ENCODE measurements at regions not wholly inside any gene's neighbourhood (a gene's known extent, or its start where the extent isn't known, plus 50 kb on each side); places are given as distances from the start of the nearest gene placed in this dataset.
"Not testable (repeated sequence)": the region's sequence is repeated elsewhere in the genome, so short reads cannot be mapped to it uniquely, and the experiment has no call there.

DNA sequence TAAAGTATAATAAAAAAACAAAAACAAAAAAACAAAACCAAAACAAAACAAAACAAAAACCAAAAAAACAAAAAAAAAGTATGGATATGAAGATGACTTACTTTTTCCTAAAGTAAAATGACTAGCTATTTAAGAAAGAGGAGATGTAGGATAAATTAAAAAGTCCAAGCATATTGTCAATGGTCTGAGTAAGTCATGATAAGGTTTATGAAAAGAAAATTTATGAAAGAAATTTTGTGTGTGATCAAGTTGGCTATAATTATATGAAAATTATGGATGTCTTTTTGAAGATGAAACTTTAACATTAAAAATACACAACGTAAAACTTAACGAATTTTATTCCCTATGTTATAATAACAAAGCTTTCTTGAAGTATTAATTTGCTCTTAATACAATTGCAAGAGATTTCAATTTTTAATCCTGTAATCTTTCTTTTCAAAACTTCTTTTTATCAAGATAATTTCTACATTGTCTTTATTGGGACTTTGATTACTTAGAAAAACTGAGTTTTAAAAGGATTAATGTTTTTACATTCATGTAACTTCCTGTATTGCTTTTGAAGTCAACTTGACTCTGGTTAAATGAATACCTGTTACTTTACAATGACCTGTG, 200.9 kb upstream of the IVNS1ABP start:
- CTCF ChIA-PET: no interaction called here
- peaks cover 14% of the 10 kb centered on the region for H3K9me3 Mint-ChIP-seq
- no peaks in the 10 kb centered on the region for H3K4me1 Mint-ChIP-seq
- no peak overlapping the region for H3K4me3 Mint-ChIP-seq
- peaks cover 3% of the 10 kb centered on the region for H3K36me3 Mint-ChIP-seq
- DNase-seq: no peak
- H3K27ac Mint-ChIP-seq: no peak overlapping the region
- no peaks in the 10 kb centered on the region for H3K27me3 Mint-ChIP-seq

DNA sequence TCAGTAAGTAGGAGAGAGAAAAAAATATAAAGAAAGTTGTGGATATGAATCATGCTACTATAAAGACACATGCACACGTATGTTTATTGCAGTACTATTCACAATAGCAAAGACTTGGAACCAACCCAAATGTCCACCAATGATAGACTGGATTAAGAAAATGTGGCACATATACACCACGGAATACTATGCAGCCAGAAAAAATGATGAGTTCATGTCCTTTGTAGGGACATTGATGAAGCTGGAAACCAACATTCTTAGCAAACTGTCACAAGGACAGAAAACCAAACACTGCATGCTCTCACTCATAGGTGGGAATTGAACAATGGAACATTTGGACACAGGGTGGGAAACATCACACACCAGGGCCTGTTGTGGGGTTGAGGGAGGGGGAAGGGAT, 200.3 kb upstream of the IVNS1ABP start:
- H3K27me3 Mint-ChIP-seq, H3K4me3 Mint-ChIP-seq, H3K4me1 Mint-ChIP-seq, CTCF ChIA-PET, H3K36me3 Mint-ChIP-seq, DNase-seq, H3K27ac Mint-ChIP-seq: not testable (repeated sequence)
- peaks cover 14% of the 10 kb centered on the region for H3K9me3 Mint-ChIP-seq

DNA sequence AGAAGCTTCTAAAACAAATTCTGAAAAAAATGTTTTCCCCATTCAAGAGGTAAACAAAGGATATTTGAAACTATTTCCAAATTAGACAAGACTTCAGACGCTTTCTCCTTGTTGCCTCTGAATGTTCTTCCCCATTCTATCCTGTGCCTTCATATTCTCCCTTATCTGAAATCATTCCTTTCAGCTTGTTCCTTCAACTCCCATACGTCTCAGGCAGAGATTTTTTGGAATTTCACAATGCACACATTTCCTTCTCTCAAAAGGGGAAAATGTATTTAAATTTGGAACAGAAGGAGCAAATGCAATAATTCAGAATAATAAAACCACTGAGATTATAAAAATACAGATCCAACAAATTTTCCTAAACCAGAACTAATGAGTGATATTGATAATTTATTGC, 198.7 kb upstream of the IVNS1ABP start:
- Mint-ChIP-seq H3K36me3 (peaks cover 3% of the 10 kb centered on the region), H3K27me3 (no peaks in the 10 kb centered on the region), H3K4me3 (no peak overlapping the region), H3K9me3 (peaks cover 12% of the 10 kb centered on the region), H3K27ac (no peak overlapping the region), H3K4me1 (no peaks in the 10 kb centered on the region)
- DNase-seq: no peak
- CTCF ChIA-PET: interaction anchor here (1.4 kb wide), 1 partner anchor 76 kb away, joined by 3 read pairs; no protein-coding TSS in a partner anchor

DNA sequence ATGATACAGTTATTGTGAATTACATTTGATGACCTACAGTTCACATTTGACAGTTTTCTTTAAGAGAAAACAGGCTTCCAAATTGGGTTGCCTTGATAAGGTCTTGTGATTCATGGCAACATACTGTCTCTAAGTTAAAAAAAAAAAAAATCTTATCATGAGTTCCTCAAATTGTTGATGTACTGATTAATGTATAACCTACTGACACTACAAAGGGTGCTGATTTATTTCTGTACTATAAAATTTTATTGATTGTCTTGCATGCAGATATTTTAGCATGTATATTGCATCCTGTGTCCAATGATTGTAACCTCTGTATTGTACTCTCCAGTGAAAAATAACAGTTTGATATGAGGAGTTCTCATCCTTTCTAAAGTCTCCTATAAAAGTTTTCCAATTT, 197.3 kb upstream of the IVNS1ABP start:
- no peak overlapping the region for H3K4me3 Mint-ChIP-seq
- H3K36me3 Mint-ChIP-seq: peaks cover 3% of the 10 kb centered on the region
- no peak for DNase-seq
- no peaks in the 10 kb centered on the region for H3K27me3 Mint-ChIP-seq
- H3K4me1 Mint-ChIP-seq: no peaks in the 10 kb centered on the region
- no peak overlapping the region for H3K27ac Mint-ChIP-seq
- CTCF ChIA-PET: interaction anchor here (0.8 kb wide), 1 partner anchor 137 kb away, joined by 3 read pairs; no protein-coding TSS in a partner anchor
- H3K9me3 Mint-ChIP-seq: peaks cover 12% of the 10 kb centered on the region

DNA sequence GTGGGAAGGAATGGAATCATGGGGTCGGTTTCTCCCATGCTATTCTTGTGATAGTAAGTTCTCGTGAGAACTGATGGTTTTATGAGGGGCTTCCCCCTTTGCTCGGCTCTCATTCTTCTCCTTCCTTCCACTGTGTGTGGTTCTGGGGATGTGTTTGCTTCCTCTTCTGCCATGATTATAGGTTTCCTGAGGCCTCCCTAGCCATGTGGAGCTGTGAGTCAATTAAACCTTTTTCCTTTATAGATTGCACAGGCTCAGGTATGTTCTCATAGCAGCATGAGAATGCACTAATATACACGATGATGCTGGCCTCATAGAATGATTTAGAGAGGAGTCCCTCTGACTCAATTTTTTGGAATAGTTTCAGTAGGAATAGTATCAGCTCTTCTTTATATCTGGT, 195.4 kb upstream of the IVNS1ABP start:
- DNase-seq: no peak
- Mint-ChIP-seq H3K9me3 (peaks cover 9% of the 10 kb centered on the region), H3K36me3 (peaks cover 3% of the 10 kb centered on the region), H3K4me1 (no peaks in the 10 kb centered on the region), H3K4me3 (no peak overlapping the region), H3K27me3 (no peaks in the 10 kb centered on the region), H3K27ac (no peak overlapping the region)
- CTCF ChIA-PET: no interaction called here

DNA sequence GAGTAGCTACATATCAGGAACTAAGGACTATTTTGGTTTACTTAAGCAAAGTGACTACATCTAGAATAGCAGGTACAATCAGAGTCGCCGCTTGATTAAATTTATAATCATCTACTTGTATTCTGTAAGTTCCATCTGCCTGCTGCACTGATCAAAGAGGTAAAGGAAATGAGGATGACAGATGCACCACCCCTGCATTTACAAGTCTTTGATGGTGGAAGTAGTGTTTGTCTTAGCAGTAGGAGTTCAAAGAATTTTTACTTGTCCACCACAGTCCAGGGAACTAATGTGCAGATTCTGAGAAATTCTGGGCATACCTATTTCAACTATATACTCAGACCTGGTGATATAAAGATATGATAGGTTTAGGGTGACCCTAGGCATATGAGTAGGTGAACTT, 184.1 kb upstream of the IVNS1ABP start:
- CTCF ChIA-PET: no interaction called here
- Mint-ChIP-seq H3K36me3 (no peaks in the 10 kb centered on the region), H3K4me3 (no peak overlapping the region), H3K27me3 (peaks cover 2% of the 10 kb centered on the region), H3K9me3 (no peaks in the 10 kb centered on the region), H3K27ac (no peak overlapping the region), H3K4me1 (no peaks in the 10 kb centered on the region)
- no peak for DNase-seq

DNA sequence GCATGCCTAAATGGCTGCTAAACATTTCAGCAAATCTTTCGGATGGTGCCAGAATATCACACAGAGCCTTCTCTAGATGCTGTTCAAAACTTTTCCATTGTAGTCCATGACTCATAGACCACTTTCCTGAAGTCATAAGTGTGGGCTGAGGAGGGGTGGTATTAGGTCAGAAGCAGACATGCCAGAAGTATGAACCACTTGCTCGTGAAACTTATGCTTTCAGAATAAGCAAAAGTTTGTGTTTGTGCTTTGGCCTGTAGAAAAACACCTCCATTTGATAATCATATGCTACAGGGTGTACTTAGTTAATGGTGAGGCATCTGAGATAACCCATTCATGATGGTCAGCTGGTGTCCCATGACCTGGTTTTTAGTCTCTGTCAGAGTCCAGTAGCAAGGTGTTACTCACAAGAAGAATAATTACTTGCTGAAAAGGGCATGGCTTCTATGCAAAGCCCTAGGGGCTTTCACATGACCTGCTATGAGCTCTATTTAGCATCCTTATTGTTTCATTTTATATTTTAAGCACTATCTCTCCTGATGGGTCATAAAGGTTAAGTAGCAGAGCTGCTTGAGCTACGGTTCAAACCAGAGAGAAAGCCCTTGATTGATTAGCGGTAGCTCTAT, 183.1 kb upstream of the IVNS1ABP start:
- H3K36me3 Mint-ChIP-seq: no peaks in the 10 kb centered on the region
- H3K4me1 Mint-ChIP-seq: no peaks in the 10 kb centered on the region
- DNase-seq: no peak
- H3K4me3 Mint-ChIP-seq: no peak overlapping the region
- H3K27me3 Mint-ChIP-seq: peaks cover 7% of the 10 kb centered on the region
- H3K9me3 Mint-ChIP-seq: no peaks in the 10 kb centered on the region
- H3K27ac Mint-ChIP-seq: no peak overlapping the region
- CTCF ChIA-PET: no interaction called here

DNA sequence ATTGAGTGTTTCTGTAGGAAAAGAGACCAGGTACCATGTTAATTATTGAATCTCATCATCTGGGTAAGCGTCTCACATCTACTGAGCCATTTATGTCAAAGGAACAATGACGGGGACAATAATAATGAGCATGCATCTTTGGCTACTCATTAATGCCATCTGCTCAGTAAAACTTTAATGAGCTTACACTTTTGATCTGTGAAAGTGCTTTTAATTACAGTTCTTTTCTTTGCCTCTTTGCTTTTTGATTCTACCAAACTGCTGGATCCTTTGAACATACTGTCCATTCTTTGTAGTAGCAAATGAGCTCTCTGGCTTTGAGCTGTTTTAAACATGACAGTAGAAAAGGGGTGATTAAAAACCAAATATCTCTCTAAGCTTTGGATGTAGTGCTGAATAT, 181.2 kb upstream of the IVNS1ABP start:
- peaks cover 7% of the 10 kb centered on the region for H3K27me3 Mint-ChIP-seq
- H3K4me1 Mint-ChIP-seq: no peaks in the 10 kb centered on the region
- CTCF ChIA-PET: no interaction called here
- H3K36me3 Mint-ChIP-seq: no peaks in the 10 kb centered on the region
- no peak for DNase-seq
- H3K9me3 Mint-ChIP-seq: no peaks in the 10 kb centered on the region
- H3K27ac Mint-ChIP-seq: no peak overlapping the region
- no peak overlapping the region for H3K4me3 Mint-ChIP-seq

DNA sequence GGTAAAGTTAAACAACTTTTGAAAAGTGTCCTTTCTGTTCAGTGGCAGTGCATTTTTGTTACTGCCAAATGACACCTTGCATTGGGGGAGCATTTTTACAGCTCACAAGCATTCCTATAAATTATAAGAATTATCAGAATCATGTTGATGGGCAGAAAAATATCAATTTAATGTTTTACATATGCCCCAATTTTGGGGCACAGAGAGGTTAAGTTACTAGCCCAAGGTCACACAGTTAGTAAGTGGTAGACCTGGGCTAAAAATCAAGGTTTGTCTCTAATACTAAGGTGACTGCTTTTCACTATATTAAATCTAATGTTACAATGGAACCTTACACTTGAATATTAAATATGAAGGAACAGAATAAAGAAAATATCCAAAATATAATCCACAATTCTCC, 180.1 kb upstream of the IVNS1ABP start:
- Mint-ChIP-seq H3K4me1 (no peaks in the 10 kb centered on the region), H3K9me3 (no peaks in the 10 kb centered on the region), H3K27me3 (peaks cover 7% of the 10 kb centered on the region), H3K36me3 (no peaks in the 10 kb centered on the region), H3K27ac (no peak overlapping the region), H3K4me3 (no peak overlapping the region)
- CTCF ChIA-PET: no interaction called here
- DNase-seq: no peak

DNA sequence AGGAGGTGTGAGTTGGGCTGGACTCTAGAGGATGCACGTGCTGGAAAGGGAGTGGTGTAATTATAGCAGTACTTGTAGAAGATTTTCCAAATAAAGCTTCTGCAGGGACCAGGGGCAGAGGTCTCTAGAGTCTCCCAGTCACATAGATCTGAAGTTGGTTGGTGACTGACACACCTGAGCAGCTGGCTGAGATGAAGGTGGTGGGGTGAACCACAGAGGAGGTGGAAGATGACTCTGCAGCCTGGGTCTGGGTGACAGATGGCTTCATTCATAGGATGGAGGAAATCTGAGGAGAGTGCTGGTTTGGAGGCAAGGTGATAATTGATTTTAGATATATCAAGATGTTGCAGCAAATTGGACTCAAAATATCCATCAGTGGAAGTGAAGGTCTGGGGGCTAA, 178.9 kb upstream of the IVNS1ABP start:
- no peaks in the 10 kb centered on the region for H3K36me3 Mint-ChIP-seq
- peaks cover under 1% of the 10 kb centered on the region for H3K4me1 Mint-ChIP-seq
- no peak overlapping the region for H3K27ac Mint-ChIP-seq
- no peaks in the 10 kb centered on the region for H3K9me3 Mint-ChIP-seq
- no peak for DNase-seq
- peaks cover 7% of the 10 kb centered on the region for H3K27me3 Mint-ChIP-seq
- CTCF ChIA-PET: no interaction called here
- no peak overlapping the region for H3K4me3 Mint-ChIP-seq

DNA sequence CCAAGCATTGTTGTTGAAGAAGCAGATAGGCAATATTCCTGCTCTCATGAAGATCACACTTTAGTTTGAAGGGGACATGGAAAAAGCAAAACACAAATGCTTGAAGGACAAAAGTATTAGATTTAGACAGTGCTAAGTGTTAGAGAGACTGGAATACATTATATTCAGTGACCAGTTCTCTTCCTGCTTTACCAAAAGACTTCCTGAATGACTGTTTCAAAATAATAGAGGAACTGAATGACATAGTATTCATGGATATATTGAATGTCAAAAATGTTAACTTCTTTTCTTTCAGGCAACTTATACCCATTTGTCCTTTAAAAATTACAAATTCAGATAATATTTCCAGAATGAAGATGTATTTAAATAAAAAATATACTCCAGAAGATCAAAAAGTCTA, 178.0 kb upstream of the IVNS1ABP start:
- Mint-ChIP-seq H3K9me3 (no peaks in the 10 kb centered on the region), H3K27me3 (peaks cover 7% of the 10 kb centered on the region), H3K36me3 (no peaks in the 10 kb centered on the region), H3K4me1 (peaks cover 3% of the 10 kb centered on the region), H3K27ac (no peak overlapping the region), H3K4me3 (no peak overlapping the region)
- CTCF ChIA-PET: no interaction called here
- no peak for DNase-seq

DNA sequence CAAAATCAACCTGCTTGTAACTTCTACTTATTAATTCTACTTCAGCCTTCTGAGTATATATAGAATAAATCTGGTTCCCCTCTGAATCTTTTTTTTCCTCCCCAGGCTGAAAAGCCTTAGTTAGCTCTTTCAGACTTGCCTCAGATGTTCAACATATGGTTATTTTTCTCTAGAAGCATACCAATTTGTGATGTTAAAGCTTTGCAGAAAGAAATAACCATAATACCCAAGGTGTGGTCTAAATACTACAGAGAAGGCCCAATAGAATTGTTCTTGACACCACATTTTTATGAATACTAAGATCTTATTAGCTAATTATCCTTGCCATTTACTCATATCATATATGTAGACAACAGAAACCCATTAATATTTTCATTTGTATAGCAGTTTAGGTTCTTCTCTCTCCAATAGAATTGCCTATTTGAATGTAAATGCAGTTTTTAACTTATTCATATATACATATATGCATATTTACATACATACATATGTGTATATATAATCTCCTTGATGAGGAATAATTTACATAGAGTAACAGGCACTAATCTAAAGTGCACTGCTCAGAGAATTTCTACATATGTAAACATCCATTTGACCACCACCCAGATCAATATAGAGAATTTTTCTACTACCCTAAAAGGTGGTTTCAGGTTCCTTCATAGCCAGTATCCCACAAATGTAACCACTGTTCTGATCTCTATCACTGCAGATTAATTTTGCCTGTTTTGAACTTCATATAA, 175.2 kb upstream of the IVNS1ABP start:
- H3K4me3 Mint-ChIP-seq: no peak overlapping the region
- no peaks in the 10 kb centered on the region for H3K9me3 Mint-ChIP-seq
- CTCF ChIA-PET: no interaction called here
- no peaks in the 10 kb centered on the region for H3K36me3 Mint-ChIP-seq
- peaks cover 3% of the 10 kb centered on the region for H3K4me1 Mint-ChIP-seq
- no peak for DNase-seq
- peaks cover 7% of the 10 kb centered on the region for H3K27me3 Mint-ChIP-seq
- no peak overlapping the region for H3K27ac Mint-ChIP-seq

DNA sequence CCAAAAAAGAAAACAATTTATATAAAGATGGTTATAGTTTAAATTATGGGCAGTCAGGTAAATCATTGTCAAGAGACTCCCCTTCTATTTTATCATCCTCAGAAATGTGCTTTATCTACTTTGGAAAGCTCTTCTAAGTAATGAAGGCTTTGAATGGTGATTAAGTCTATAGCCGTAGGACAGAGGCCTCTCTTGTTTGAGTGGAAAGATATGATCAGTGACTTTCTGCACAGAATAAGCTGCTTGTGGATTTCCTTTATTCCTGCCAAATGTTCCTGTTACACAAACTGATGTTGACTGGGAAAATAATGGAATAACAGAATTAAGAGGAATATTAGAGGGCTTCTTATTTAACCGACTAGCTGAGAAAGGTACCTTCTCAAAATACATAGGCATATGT, 174.6 kb upstream of the IVNS1ABP start:
- no peaks in the 10 kb centered on the region for H3K36me3 Mint-ChIP-seq
- no peak for DNase-seq
- no peak overlapping the region for H3K4me3 Mint-ChIP-seq
- peaks cover 3% of the 10 kb centered on the region for H3K4me1 Mint-ChIP-seq
- H3K9me3 Mint-ChIP-seq: no peaks in the 10 kb centered on the region
- CTCF ChIA-PET: no interaction called here
- H3K27ac Mint-ChIP-seq: no peak overlapping the region
- peaks cover 7% of the 10 kb centered on the region for H3K27me3 Mint-ChIP-seq

DNA sequence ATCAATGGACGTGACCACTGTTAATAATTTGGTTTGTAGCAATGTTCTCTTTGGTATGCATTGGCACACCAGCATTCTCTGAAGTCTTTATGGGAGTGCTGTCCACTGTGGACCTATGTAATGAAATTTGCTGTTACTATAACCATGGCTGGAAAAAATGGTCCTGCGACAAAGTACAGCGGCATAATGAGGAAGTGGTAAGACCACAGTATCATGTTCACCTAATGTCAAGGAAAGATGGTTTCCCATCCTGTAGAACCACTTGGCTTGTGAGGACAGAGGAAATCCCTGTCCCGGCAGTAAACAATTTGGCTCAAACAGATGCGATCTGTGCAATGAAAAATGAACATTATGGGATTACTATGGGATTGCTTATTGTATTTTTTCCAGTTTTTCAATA, 173.9 kb upstream of the IVNS1ABP start:
- Mint-ChIP-seq H3K4me1 (peaks cover 3% of the 10 kb centered on the region), H3K27ac (no peak overlapping the region), H3K4me3 (no peak overlapping the region), H3K9me3 (no peaks in the 10 kb centered on the region), H3K27me3 (peaks cover 3% of the 10 kb centered on the region), H3K36me3 (no peaks in the 10 kb centered on the region)
- CTCF ChIA-PET: no interaction called here
- no peak for DNase-seq

DNA sequence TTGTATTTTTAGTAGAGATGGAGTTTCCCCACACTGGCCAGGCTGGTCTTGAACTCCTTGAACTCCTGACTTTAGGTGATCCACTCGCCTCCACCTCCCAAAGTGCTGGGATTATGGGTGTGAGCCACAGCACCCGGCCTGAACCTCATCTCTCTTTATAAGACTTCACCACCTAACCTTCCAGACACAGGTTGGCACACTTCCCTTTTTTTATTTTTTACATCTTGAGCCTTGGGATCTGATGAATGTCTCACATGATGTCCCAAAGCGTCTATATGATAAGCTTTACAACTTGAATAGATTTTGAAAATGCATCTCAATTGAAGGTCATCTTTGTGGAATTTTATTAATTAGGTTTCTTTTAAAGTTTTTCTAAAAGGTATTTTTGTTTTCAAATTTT, 172.4 kb upstream of the IVNS1ABP start:
- CTCF ChIA-PET: no interaction called here
- no peak for DNase-seq
- Mint-ChIP-seq H3K9me3 (no peaks in the 10 kb centered on the region), H3K27me3 (no peaks in the 10 kb centered on the region), H3K4me1 (peaks cover 3% of the 10 kb centered on the region), H3K36me3 (no peaks in the 10 kb centered on the region), H3K27ac (no peak overlapping the region), H3K4me3 (no peak overlapping the region)

All from activated naive CD4-positive, alpha-beta T cell treated with anti-CD3 and anti-CD28 coated beads, Interleukin-2, amount 10 ng/mL, durations not matched to agents 7 days and 5 days (primary cell).